Right forelimb (tissue), 1 donor: ENCODE measurements at regions not wholly inside any gene's neighbourhood (a gene's known extent, or its start where the extent isn't known, plus 50 kb on each side); places are given as distances from the start of the nearest gene placed in this dataset.
A peak's percentile ranks its signal among the peaks of the same experiment; 100 is the strongest.

Experiments
- DNase-seq: peaks from one replicate; pipeline ENCODE4 v3.0.0-alpha.2; 2018

- DNase-seq, result peak; percentile 58
Measured at GRCh38 chr2:23241121-23241520, 143.9 kb upstream of the KLHL29 start.

- DNase-seq, result no peak
Measured at GRCh38 chr2:23241611-23242245, 143.3 kb upstream of the KLHL29 start.

- no peak for DNase-seq
Measured at GRCh38 chr2:23243073-23243659, 141.8 kb upstream of the KLHL29 start.

GRCh38 chr2:23244617-23245016, 140.4 kb upstream of the KLHL29 start:
- DNase-seq, result no peak

- no peak for DNase-seq
Measured at GRCh38 chr2:23246992-23247683, 137.8 kb upstream of the KLHL29 start.

- DNase-seq, result no peak
Measured at GRCh38 chr2:23248667-23249066, 136.3 kb upstream of the KLHL29 start.

GRCh38 chr2:23249348-23249747, 135.6 kb upstream of the KLHL29 start:
- DNase-seq, result peak; percentile 58

- no peak for DNase-seq
Measured at GRCh38 chr2:23250371-23250770, 134.6 kb upstream of the KLHL29 start.

GRCh38 chr2:23256643-23257042, 128.3 kb upstream of the KLHL29 start:
- DNase-seq, result no peak

- no peak for DNase-seq
Measured at GRCh38 chr2:23260621-23261020, 124.4 kb upstream of the KLHL29 start.

GRCh38 chr2:23268467-23269263, 116.3 kb upstream of the KLHL29 start:
- no peak for DNase-seq

GRCh38 chr2:23269747-23270146, 115.2 kb upstream of the KLHL29 start:
- DNase-seq, result no peak

GRCh38 chr2:23270810-23271209, 114.2 kb upstream of the KLHL29 start:
- DNase-seq, result no peak

- DNase-seq, result no peak
Measured at GRCh38 chr2:23271230-23271629, 113.7 kb upstream of the KLHL29 start.

- no peak for DNase-seq
Measured at GRCh38 chr2:23273786-23274185, 111.2 kb upstream of the KLHL29 start.

GRCh38 chr2:23280401-23280800, 104.6 kb upstream of the KLHL29 start:
- DNase-seq, result no peak

GRCh38 chr2:23283653-23284052, 101.3 kb upstream of the KLHL29 start:
- DNase-seq, result no peak

- DNase-seq, result no peak
Measured at GRCh38 chr2:23285091-23285800, 99.7 kb upstream of the KLHL29 start.

- no peak for DNase-seq
Measured at GRCh38 chr2:23286031-23286757, 98.8 kb upstream of the KLHL29 start.

- peak; percentile 76 for DNase-seq
Measured at GRCh38 chr2:23286758-23287704, 97.9 kb upstream of the KLHL29 start.

- DNase-seq, result no peak
Measured at GRCh38 chr2:23289671-23290070, 95.3 kb upstream of the KLHL29 start.
